Epithelial cell of esophagus (primary cell): ENCODE measurements at regions not wholly inside any gene's neighbourhood (a gene's known extent, or its start where the extent isn't known, plus 50 kb on each side); places are given as distances from the start of the nearest gene placed in this dataset.
"Not testable (repeated sequence)": the region's sequence is repeated elsewhere in the genome, so short reads cannot be mapped to it uniquely, and the experiment has no call there.

Source experiments
- DNase-seq: peaks from one replicate; pipeline ENCODE4 v3.0.0; 2010; ENCODE audit warnings: low read depth
- H3K4me3 ChIP-seq: 2 replicates; pipeline ENCODE4 v1.5.1; 2011; ENCODE audit warnings: mild to moderate bottlenecking, low read length, control low read depth
- TF ChIP-seq, protein P1 (sequence below): IDR thresholded peaks from 2 replicates; pipeline ENCODE4 v1.5.1; 2011; ENCODE audit warnings: low read depth, mild to moderate bottlenecking, low read length, control low read depth, inconsistent platforms; ENCODE audit not compliant: insufficient read depth; ENCODE audit errors: missing control alignments

DNA sequence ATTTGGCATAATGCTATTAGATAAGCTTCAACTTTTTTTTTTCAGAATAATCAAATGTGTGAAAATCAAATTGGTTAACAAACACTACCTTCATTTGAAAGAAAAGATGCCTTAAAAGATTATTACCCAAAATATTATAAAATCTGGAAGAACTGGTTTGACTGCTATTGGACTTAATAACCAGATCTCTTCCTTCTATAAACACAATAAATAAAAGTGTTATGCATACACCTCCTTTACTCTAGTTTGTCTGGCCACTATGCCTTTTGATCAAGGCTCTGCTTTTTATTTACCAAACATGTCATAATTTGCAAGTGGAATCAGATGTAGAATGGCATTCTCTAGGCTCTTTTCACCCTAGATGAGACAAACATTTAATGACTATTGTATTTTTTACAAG is 897.3 kb upstream of the EPHA5 start:
- TF ChIP-seq, protein P1, sequence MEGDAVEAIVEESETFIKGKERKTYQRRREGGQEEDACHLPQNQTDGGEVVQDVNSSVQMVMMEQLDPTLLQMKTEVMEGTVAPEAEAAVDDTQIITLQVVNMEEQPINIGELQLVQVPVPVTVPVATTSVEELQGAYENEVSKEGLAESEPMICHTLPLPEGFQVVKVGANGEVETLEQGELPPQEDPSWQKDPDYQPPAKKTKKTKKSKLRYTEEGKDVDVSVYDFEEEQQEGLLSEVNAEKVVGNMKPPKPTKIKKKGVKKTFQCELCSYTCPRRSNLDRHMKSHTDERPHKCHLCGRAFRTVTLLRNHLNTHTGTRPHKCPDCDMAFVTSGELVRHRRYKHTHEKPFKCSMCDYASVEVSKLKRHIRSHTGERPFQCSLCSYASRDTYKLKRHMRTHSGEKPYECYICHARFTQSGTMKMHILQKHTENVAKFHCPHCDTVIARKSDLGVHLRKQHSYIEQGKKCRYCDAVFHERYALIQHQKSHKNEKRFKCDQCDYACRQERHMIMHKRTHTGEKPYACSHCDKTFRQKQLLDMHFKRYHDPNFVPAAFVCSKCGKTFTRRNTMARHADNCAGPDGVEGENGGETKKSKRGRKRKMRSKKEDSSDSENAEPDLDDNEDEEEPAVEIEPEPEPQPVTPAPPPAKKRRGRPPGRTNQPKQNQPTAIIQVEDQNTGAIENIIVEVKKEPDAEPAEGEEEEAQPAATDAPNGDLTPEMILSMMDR, result no peak
- no peak overlapping the region for H3K4me3 ChIP-seq
- peak; percentile 29 for DNase-seq

DNA sequence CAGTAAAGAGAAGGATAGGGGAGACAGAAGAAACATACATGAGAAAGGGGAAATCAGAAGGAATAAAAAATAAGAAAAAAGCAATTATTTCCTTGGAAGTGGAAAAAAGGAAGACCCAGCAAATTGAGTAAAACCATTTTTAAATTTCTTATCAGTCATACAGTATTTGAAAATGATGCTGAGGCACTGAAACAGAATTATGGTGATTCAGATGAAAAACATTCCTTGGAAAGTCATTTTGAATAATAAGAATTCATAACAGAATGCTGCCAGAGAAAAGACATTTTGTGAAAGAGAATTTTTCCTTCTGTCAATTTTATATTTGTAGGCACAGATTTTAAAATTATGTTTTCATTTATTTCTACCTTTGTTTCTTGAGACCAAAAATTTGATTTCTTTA is 895.5 kb upstream of the EPHA5 start:
- TF ChIP-seq, protein P1, result no peak
- no peak overlapping the region for H3K4me3 ChIP-seq

DNA sequence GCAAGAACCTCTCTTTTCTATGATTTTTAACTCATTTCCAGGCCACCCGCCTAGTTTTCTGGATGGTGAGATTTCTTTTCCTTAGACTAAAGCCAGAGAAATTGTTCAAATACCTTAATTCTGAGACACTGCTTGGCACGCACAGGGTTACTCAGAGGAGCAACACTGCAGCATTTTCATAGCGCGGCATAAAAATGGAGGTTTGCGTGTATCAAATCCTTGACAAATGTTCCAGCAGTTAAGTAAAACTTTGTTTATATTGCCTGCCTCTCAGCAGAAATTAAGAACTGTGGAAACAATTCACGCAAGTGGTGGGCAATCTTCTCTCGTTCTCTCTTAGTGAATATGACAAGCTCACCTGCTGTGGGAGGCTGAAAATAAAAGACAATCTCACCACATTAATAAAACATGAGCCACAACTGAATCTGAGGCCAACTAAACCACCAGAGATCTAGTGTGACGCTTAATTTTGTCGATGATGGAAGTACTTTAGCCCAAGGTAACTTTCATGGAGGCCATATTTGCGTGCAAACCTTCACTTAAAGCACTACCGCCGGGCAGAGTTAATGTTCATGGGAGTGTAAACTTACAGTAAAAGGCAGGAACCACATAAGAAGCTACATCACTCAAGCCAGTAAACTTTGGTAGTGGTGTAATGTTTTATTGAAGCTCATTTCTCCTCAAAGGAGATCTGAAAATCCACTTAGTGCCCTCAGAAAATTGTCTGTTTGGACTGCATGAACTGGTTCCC is 894.8 kb upstream of the EPHA5 start:
- peak; percentile 22 for DNase-seq

More for the DNA sequence above, 895.5 kb upstream of the EPHA5 start:
- peak; percentile 5 for DNase-seq

DNA sequence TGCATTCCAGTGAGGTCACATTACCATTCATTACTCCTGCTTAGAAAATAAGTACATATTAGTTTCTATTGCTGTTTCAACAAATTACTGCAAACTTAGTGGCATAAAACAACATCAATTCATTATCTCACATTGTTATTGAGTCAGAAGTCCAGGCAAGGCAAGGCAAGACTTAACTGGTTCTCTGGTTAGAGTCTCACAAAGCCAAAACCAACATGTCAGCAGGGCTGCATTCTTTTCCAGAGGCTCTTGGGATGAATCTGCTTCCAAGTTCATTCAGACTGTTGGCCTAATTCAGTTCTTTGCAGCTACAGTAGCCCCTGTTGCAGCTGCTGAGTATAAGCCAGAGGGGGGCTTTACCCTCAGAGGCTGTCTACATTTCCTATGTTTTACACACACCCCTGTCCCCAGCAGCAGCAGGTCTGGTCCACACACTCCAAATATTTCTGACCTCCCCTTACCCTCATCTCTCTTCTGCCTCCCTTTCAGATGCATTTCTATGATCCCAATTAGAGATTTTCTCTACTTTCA is 892.1 kb upstream of the EPHA5 start:
- peak; percentile 90 for DNase-seq
- no peak overlapping the region for H3K4me3 ChIP-seq
- TF ChIP-seq, protein P1, result no peak

More for the DNA sequence above, 894.8 kb upstream of the EPHA5 start:
- TF ChIP-seq, protein P1, result no peak
- no peak overlapping the region for H3K4me3 ChIP-seq

DNA sequence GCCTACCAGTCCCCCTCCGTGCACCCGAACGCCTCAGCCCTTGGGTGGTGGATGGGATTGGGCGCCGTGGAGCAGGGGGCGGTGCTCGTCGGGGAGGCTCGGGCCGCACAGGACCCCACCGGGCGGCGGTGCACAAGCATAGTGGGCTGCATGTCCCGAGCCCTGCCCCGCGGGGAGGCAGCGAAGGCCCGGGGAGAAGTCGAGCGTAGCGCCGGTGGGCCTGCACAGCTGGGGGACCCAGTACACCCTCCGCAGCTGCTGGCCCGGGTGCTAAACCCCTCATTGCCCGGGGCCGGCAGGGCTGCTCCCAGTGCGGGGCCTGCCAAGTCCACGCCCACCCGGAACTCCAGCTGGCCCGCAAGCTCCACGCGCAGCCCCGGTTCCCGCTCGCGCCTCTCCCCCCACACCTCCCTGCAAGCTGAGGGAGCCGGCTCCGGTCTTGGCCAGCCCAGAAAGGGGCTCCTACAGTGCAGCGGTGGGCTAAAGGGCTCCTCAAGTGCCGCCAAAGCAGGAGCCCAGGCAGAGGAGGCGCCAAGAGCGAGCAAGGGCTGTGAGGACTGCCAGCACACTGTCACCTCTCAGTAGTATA is 891.3 kb upstream of the EPHA5 start:
- H3K4me3 ChIP-seq, DNase-seq: not testable (repeated sequence)

DNA sequence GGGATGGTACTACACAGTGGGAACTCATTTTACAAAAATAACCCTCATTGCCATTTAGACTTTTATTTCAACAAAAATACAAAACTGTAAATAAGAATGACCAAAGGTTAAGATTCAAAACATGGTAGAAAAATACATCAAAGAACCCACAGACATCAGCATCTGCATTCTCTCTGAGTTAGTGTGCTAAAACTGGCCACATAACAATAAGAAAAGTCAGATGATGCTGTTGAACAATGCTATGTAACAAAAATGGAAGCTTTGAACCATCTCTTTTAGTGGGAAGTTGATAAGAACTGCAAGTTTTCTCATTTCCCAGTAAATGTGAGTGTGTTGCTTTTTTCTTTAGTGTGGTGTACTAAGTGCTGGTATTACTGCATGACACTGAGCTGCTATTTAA is 888.4 kb upstream of the EPHA5 start:
- no peak for DNase-seq
- H3K4me3 ChIP-seq, result no peak overlapping the region
- TF ChIP-seq, protein P1, result no peak

DNA sequence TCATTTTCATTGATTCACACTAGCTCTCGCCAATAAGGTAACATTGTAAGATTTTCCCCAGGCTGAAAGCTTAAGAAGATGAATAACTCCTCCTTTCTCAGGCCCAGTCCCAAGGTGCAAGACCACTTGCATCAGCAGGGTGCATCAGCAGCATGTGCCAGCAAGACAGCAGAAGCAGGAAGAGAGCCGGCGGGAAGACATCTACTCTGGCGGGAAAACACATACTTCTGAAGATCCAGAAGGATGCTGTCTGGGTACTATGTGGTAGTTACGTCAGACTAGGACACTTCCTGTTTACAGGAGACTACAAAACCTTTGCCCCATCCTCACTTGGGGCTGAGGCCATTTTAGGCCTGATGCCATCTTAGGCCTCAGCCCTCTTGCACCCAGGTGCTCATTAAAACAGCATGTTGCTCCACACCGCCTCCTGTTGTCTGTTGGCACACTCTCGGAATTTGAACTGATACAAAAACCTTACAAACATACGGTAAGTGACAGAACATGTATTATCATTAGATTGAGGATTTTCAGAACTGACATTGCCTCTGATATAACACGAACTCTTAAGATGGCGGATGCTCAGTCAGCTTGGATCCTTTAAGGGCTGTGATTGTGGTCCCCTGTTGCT is 886.5 kb upstream of the EPHA5 start:
- TF ChIP-seq, protein P1, result no peak
- no peak for DNase-seq

More for the DNA sequence above, 886.5 kb upstream of the EPHA5 start:
- H3K4me3 ChIP-seq, result no peak overlapping the region
